PC-3 (cell line): ENCODE measurements at regions not wholly inside any gene's neighbourhood (a gene's known extent, or its start where the extent isn't known, plus 50 kb on each side); places are given as distances from the start of the nearest gene placed in this dataset.

Experiments used
- ATAC-seq: fragments of 200-7000 bp; cut with Tn5 transposase; 2 replicates; pipeline ENCODE4 v1.9.1; 2020; ENCODE audit warnings: mild to moderate bottlenecking, moderate library complexity
- BruUV-seq: library from RNA; stranded (reverse); fragments of 400-500 nt; replicated peaks from 2 replicates; lab custom pipeline; 2021; lab: Mats Ljungman, UMichigan
- CTCF ChIA-PET: fragments of 300-600 bp; sonication (Branson Sonifier 250); formaldehyde crosslinking; loops from one replicate; lab custom pipeline; 2022; ENCODE audit warnings: antibody characterized with exemption; lab: Charles Lee
- POLR2A ChIA-PET: fragments of 300-600 bp; sonication (Branson Sonifier 250); formaldehyde crosslinking; loops from one replicate; lab custom pipeline; 2022; ENCODE audit warnings: antibody characterized with exemption; ENCODE audit not compliant: unreplicated experiment; lab: Charles Lee
- DNase-seq: peaks from one replicate; pipeline ENCODE4 v3.0.0-alpha.2; 2015
- H2AFZ ChIP-seq: fragments of 300-600 bp; sonication (generic); 2 replicates; pipeline ENCODE4 v1.6.0; 2016; ENCODE audit warnings: antibody characterized with exemption, low read length
- H3F3A ChIP-seq: fragments of 300-600 bp; sonication (generic); one replicate; pipeline ENCODE4 v1.6.0; 2017; ENCODE audit warnings: antibody characterized with exemption, low read length, control low read depth, mild to moderate bottlenecking; ENCODE audit not compliant: unreplicated experiment
- H3K27ac ChIP-seq: fragments of 300-600 bp; sonication (generic); 2 replicates; pipeline ENCODE4 v1.5.1; 2016; ENCODE audit warnings: mild to moderate bottlenecking, low read length
- H3K27me3 ChIP-seq: fragments of 300-600 bp; sonication (generic); 2 replicates; pipeline ENCODE4 v1.6.1; 2016; ENCODE audit warnings: low read length, mixed read lengths
- H3K36me3 ChIP-seq: fragments of 300-600 bp; sonication (generic); 2 replicates; pipeline ENCODE4 v1.6.1; 2016; ENCODE audit warnings: low read depth, mixed run types, low read length, mixed read lengths
- H3K4me1 ChIP-seq: fragments of 300-600 bp; sonication (generic); 2 replicates; pipeline ENCODE4 v1.5.1; 2016; ENCODE audit warnings: low read length; ENCODE audit not compliant: insufficient read depth
- H3K4me2 ChIP-seq: fragments of 300-600 bp; sonication (generic); 2 replicates; pipeline ENCODE4 v1.6.0; 2016; ENCODE audit warnings: low read length
- H3K4me3 ChIP-seq: fragments of 300-600 bp; sonication (generic); 2 replicates; pipeline ENCODE4 v1.5.1; 2016; ENCODE audit warnings: mild to moderate bottlenecking, low read length, mixed read lengths
- H3K79me2 ChIP-seq: fragments of 300-600 bp; sonication (generic); 2 replicates; pipeline ENCODE4 v1.6.1; 2017; ENCODE audit warnings: low read length, mixed read lengths
- H3K9ac ChIP-seq: fragments of 300-600 bp; sonication (generic); 2 replicates; pipeline ENCODE4 v1.6.0; 2016; ENCODE audit warnings: mild to moderate bottlenecking, low read length
- H3K9me2 ChIP-seq: fragments of 300-600 bp; sonication (generic); replicated peaks from 2 replicates; pipeline ENCODE4 v1.6.1; 2016; ENCODE audit warnings: mixed run types, low read length, mixed read lengths
- H3K9me3 ChIP-seq: fragments of 300-600 bp; sonication (generic); 2 replicates; pipeline ENCODE4 v1.6.1; 2016; ENCODE audit warnings: low read length, mixed read lengths
- H4K20me1 ChIP-seq: fragments of 300-600 bp; sonication (generic); 2 replicates; pipeline ENCODE4 v1.6.1; 2016; ENCODE audit warnings: low read length, mixed read lengths
- EZH2 ChIP-seq: fragments of 300-600 bp; sonication (generic); IDR thresholded peaks from one replicate; pipeline ENCODE4 v1.6.1; 2017; ENCODE audit warnings: antibody characterized with exemption, mild to moderate bottlenecking, low read length; ENCODE audit not compliant: unreplicated experiment
- EZH2phosphoT487 ChIP-seq: fragments of 300-600 bp; sonication (generic); IDR thresholded peaks from 2 replicates; pipeline ENCODE4 v1.6.1; 2018; ENCODE audit warnings: mild to moderate bottlenecking, antibody characterized with exemption, low read length, borderline replicate concordance
- intact Hi-C: fragments of 100-400 bp; cut with micrococcal nuclease; formaldehyde crosslinking; loops from 2 replicates; pipeline ENCODE4 v1.9.0; 2023
- TF ChIP-seq, protein P1 (sequence below): fragments of 300-600 bp; sonication (generic); conservative IDR thresholded peaks from 2 replicates; pipeline ENCODE4 v1.5.1; 2017; ENCODE audit warnings: antibody characterized with exemption, low read depth, mild to moderate bottlenecking, low read length

- no TSS peak for BruUV-seq
- POLR2A ChIA-PET: no interaction called here
Measured at GRCh38 chr1:175793617-175794016, 50.2 kb upstream of the TNR start.

More at GRCh38 chr1:175793617-175794016, 50.2 kb upstream of the TNR start:
- no peak overlapping the region for H3K27ac ChIP-seq
- no peaks in the 10 kb centered on the region for H3K79me2 ChIP-seq
- H3K4me2 ChIP-seq: no peak overlapping the region
- H3K9me2 ChIP-seq: no peaks in the 10 kb centered on the region
- intact Hi-C loops: no loop called here
- no peak for DNase-seq
- H3F3A ChIP-seq: no peaks in the 10 kb centered on the region
- no peak for TF ChIP-seq EZH2
- no peak for TF ChIP-seq EZH2phosphoT487
- TF ChIP-seq, protein P1, sequence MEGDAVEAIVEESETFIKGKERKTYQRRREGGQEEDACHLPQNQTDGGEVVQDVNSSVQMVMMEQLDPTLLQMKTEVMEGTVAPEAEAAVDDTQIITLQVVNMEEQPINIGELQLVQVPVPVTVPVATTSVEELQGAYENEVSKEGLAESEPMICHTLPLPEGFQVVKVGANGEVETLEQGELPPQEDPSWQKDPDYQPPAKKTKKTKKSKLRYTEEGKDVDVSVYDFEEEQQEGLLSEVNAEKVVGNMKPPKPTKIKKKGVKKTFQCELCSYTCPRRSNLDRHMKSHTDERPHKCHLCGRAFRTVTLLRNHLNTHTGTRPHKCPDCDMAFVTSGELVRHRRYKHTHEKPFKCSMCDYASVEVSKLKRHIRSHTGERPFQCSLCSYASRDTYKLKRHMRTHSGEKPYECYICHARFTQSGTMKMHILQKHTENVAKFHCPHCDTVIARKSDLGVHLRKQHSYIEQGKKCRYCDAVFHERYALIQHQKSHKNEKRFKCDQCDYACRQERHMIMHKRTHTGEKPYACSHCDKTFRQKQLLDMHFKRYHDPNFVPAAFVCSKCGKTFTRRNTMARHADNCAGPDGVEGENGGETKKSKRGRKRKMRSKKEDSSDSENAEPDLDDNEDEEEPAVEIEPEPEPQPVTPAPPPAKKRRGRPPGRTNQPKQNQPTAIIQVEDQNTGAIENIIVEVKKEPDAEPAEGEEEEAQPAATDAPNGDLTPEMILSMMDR: no peak
- no peak for ATAC-seq
- H3K4me3 ChIP-seq: no peak overlapping the region
- no peaks in the 10 kb centered on the region for H3K4me1 ChIP-seq
- H3K27me3 ChIP-seq: no peaks in the 10 kb centered on the region
- H2AFZ ChIP-seq: no peak overlapping the region
- no peaks in the 10 kb centered on the region for H3K36me3 ChIP-seq
- CTCF ChIA-PET: no interaction called here
- no peak overlapping the region for H3K9ac ChIP-seq
- H4K20me1 ChIP-seq: no peaks in the 10 kb centered on the region
- no peaks in the 10 kb centered on the region for H3K9me3 ChIP-seq
